Fibroblast of pulmonary artery (primary cell): ENCODE measurements at regions not wholly inside any gene's neighbourhood (a gene's known extent, or its start where the extent isn't known, plus 50 kb on each side); places are given as distances from the start of the nearest gene placed in this dataset.

Experiments used
- DNase-seq: peaks from one replicate; pipeline ENCODE4 v3.0.0-alpha.2; 2010; ENCODE audit warnings: low read depth
- H3K4me3 ChIP-seq: replicated peaks from 2 replicates; pipeline ENCODE4 v1.5.1; 2011; ENCODE audit warnings: low read depth, mild to moderate bottlenecking, control low read depth, low read length, moderate library complexity
- TF ChIP-seq, protein P1 (sequence below): IDR thresholded peaks from 2 replicates; pipeline ENCODE4 v1.5.1; 2011; ENCODE audit warnings: mild to moderate bottlenecking, control low read depth, low read length, inconsistent platforms; ENCODE audit errors: missing control alignments

DNA sequence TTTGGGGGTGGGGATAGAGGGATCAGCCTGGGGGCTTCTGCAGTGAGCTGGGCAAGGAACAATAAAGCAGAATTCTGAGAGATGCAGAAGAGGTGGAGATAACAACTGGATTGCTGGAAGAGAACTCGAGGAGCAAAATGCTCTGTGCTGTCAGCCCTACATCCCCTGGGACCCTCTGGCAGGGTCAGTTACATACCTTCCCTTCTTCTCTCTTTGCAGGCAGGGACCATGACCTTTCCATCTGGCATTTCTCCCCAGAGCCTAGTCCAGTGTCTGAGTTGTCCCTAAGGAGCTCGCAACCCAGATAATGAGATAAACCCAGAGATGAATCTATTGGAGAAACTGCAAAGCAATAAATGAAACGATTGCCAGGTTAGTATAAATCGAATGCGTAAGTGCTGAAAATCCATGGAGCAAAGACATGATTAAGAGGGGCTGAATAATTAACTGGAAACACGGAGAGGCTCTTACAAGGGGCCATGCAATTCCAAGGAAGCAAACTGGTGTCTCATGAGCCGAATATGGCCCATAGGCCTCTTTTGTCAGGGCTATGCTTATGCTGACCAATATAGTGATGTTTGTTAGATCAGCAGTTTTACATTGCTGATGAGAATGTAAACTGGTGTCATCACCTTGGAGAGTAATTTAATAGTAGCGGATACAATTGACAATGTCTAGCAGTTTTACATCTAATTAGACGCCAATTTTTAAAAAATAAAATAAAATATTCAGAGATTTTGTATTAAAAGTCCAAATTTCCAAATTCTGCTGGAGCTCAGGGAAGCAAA, 129.4 kb upstream of the IRX5 start:
- DNase-seq = no peak
- TF ChIP-seq, protein P1, sequence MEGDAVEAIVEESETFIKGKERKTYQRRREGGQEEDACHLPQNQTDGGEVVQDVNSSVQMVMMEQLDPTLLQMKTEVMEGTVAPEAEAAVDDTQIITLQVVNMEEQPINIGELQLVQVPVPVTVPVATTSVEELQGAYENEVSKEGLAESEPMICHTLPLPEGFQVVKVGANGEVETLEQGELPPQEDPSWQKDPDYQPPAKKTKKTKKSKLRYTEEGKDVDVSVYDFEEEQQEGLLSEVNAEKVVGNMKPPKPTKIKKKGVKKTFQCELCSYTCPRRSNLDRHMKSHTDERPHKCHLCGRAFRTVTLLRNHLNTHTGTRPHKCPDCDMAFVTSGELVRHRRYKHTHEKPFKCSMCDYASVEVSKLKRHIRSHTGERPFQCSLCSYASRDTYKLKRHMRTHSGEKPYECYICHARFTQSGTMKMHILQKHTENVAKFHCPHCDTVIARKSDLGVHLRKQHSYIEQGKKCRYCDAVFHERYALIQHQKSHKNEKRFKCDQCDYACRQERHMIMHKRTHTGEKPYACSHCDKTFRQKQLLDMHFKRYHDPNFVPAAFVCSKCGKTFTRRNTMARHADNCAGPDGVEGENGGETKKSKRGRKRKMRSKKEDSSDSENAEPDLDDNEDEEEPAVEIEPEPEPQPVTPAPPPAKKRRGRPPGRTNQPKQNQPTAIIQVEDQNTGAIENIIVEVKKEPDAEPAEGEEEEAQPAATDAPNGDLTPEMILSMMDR = no peak
- H3K4me3 ChIP-seq = no peak overlapping the region

DNA sequence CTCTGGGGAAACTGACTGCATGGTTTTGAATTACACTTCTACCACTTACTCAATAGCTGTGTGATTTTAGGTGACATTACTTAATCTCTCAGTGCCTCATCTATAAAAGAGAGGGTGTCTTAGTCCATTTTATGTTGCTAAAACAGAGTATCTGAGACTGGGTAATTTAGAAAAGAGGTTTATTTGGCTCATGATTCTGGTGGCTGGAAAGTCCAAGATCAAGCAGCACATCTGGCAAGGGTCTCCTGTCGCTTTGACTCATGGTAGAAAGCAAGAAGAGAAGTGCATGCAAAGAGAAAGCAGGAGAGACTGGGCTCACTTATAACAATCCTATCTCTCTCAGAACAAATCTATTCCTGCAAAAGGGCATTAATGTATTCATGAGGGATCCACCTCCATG, 132.4 kb upstream of the IRX5 start:
- TF ChIP-seq, protein P1 = no peak
- no peak for DNase-seq
- H3K4me3 ChIP-seq = no peak overlapping the region

DNA sequence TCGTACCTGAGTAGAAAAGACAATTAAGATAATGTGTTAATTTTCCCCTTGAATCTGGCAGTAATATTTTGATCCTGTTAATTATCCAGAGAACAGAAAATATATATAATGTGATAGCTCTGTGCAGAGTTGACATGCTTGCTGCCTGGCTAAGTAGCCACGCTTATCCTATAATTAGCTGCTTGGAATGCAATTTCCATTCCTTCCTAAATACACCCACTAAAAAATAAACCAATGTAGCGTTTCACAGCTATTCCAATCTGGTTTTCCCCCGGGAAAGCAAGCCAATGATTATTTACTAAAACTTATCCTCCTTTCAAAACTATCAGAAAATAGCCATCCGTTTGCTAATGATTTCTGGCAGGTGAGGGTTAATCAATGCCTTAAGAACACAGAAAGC, 134.5 kb upstream of the IRX5 start:
- no peak for DNase-seq
- TF ChIP-seq, protein P1 = no peak

DNA sequence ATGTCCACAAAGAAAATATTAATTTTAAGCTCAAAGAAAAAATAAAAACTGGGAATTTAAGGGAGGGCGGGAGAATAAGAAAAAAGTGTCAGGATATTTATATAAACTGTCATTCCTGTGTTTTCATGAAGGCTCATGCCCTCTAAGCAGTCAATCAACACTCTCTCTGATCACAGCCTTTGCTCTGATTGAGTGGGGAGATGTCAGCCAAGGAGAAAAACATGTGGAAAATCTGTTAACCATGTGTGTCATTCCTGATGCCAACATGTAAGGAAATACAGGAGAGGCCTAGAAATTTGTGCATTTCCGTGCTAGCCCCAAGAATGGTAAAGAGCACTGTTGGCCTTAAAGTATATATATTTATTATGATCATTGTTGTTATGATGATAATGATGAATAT, 137.9 kb upstream of the IRX5 start:
- no peak overlapping the region for H3K4me3 ChIP-seq
- DNase-seq = no peak
- TF ChIP-seq, protein P1 = no peak

More for the DNA sequence above, 134.5 kb upstream of the IRX5 start:
- no peak overlapping the region for H3K4me3 ChIP-seq

DNA sequence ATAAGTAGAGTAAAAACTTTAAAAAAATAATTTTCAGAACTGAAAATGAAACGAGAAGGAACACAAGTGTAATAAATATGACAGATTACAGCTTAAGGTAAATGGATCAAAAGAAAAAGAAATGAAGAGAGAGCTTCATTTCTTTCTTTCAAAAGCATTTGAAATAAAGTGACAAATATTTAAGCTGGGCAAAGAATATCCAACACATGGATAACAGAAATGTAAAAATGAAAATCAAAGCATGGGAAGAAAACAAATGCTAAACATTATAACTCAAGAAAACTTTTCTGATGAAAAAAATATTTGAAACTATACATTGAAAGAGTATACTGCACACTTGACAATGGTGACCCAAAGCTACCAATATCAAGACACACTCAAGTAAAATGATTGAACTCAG, 143.6 kb upstream of the IRX5 start:
- no peak overlapping the region for H3K4me3 ChIP-seq
- DNase-seq = no peak
- TF ChIP-seq, protein P1 = no peak

DNA sequence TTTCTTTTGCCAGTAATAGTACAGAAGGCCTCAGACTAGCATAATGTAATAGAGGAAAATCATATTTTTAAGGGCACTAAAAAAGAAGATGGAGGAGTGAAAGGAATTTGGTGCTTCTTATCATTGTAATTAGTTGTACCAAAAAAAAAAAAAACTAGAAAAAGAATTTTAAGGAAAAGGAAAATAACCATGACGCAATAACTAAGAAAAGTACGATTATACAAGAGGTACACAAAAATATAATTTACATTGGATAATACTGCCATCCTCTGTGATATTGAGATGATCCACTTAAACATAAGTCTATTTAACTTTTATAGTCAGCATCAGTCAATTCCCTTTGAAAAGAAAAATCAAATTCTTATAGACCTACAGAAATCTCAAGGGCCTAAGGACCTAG, 146.7 kb upstream of the IRX5 start:
- TF ChIP-seq, protein P1 = no peak
- no peak for DNase-seq
- no peak overlapping the region for H3K4me3 ChIP-seq

DNA sequence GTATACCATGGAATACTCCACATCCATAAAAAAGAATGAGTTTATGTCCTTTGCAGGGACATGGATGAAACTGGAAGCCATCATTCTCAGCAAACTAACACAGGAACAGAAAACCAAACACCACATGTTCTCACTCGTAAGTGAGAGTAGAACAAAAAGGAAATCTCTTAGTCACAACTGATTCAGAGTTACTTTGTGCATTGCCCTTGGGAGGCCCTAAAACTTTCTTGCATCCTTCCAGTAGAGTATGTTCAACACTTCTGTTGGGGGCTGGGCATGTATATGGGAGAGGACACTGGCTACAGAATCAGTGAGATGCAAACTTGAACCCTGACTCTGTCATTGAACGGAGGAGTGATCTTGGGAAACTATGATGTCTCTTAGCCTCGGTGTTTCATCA, 147.4 kb upstream of the IRX5 start:
- TF ChIP-seq, protein P1 = no peak

More for the DNA sequence above, 147.4 kb upstream of the IRX5 start:
- no peak for DNase-seq
- H3K4me3 ChIP-seq = no peak overlapping the region
